Fibroblast of skin of right biceps (primary cell): ENCODE measurements at regions not wholly inside any gene's neighbourhood (a gene's known extent, or its start where the extent isn't known, plus 50 kb on each side); places are given as distances from the start of the nearest gene placed in this dataset.

Experiments used
- DNase-seq: peaks from one replicate; pipeline ENCODE4 v3.0.0-alpha.2; 2013

- DNase-seq, result no peak
Measured at GRCh38 chr15:98480844-98481243, 167.5 kb upstream of the IGF1R start.

- DNase-seq, result no peak
Measured at GRCh38 chr15:98483575-98484130, 164.7 kb upstream of the IGF1R start.

GRCh38 chr15:98484914-98485313, 163.4 kb upstream of the IGF1R start:
- DNase-seq, result no peak

- no peak for DNase-seq
Measured at GRCh38 chr15:98485451-98485850, 162.9 kb upstream of the IGF1R start.

- DNase-seq, result no peak
Measured at GRCh38 chr15:98493966-98494511, 154.3 kb upstream of the IGF1R start.

GRCh38 chr15:98501192-98501591, 147.1 kb upstream of the IGF1R start:
- no peak for DNase-seq

- DNase-seq, result no peak
Measured at GRCh38 chr15:98501632-98502031, 146.7 kb upstream of the IGF1R start.

- DNase-seq, result peak; percentile 73
Measured at GRCh38 chr15:98503970-98504369, 144.4 kb upstream of the IGF1R start.

GRCh38 chr15:98504998-98505397, 143.3 kb upstream of the IGF1R start:
- no peak for DNase-seq

- DNase-seq, result no peak
Measured at GRCh38 chr15:98505611-98506031, 142.7 kb upstream of the IGF1R start.

GRCh38 chr15:98506172-98506571, 142.2 kb upstream of the IGF1R start:
- no peak for DNase-seq

- no peak for DNase-seq
Measured at GRCh38 chr15:98506711-98507110, 141.6 kb upstream of the IGF1R start.

- DNase-seq, result no peak
Measured at GRCh38 chr15:98513428-98513986, 134.8 kb upstream of the IGF1R start.

GRCh38 chr15:98514034-98514622, 134.2 kb upstream of the IGF1R start:
- DNase-seq, result no peak

- peak; percentile 75 for DNase-seq
Measured at GRCh38 chr15:98518823-98519561, 129.3 kb upstream of the IGF1R start.

GRCh38 chr15:98519767-98520550, 128.4 kb upstream of the IGF1R start:
- no peak for DNase-seq

GRCh38 chr15:98522127-98522526, 126.2 kb upstream of the IGF1R start:
- DNase-seq, result no peak

- no peak for DNase-seq
Measured at GRCh38 chr15:98523912-98524662, 124.3 kb upstream of the IGF1R start.

GRCh38 chr15:98524838-98525660, 123.3 kb upstream of the IGF1R start:
- no peak for DNase-seq

- peak; percentile 53 for DNase-seq
Measured at GRCh38 chr15:98525661-98526001, 122.7 kb upstream of the IGF1R start.

GRCh38 chr15:98526094-98526493, 122.2 kb upstream of the IGF1R start:
- no peak for DNase-seq
